GM12865 (cell line): ENCODE measurements at regions not wholly inside any gene's neighbourhood (a gene's known extent, or its start where the extent isn't known, plus 50 kb on each side); places are given as distances from the start of the nearest gene placed in this dataset.

Source experiments
- DNase-seq: peaks from one replicate; pipeline ENCODE4 v3.0.0; 2010; ENCODE audit warnings: low read depth
- H3K4me3 ChIP-seq: 2 replicates; pipeline ENCODE4 v1.5.1; 2011; ENCODE audit warnings: mild to moderate bottlenecking, low read depth, low read length, control low read depth
- TF ChIP-seq, protein P1 (sequence below): IDR thresholded peaks from 2 replicates; pipeline ENCODE4 v1.5.1; 2011; ENCODE audit warnings: low read length, control low read depth, low read depth, inconsistent platforms; ENCODE audit not compliant: insufficient read depth; ENCODE audit errors: missing control alignments

DNA sequence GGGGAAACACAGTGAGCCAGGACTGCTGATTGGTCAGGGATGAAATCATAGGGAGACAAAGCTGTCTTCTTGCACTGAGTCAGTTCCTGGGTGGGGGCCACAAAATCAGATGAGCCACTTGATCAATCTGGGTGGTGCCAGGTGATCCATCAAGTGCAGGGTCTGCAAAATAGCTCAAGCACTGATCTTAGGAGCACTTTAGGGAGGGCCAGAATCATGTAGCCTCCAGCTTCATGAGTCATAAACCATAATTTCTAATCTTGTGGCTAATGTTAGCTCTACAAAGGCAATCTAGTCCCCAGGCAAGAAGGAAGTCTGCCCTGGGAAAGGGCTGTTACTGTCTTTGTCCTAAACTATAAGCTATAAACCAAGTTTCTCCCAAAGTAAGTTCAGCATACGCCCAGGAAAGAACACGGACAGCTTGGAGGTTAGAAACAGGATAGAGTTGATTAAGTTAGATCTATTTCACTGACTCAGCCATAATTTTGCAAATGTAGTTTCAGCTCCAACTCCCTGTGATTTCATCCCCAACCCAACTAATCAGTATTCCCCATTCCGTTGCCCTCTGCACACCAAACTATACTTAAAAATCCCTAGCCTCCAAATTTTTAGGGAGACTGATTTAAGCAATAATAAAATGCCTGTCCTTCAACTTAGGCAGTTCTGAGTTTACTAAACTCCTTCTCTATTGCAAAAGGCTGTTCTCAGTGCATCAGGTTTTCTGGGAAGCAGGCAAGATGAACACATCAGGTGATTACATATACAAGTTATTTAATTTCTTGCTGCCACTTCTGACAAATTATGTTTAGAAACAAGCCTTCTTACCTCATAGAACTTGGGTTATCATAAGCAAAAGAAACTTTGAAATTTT, 226.9 kb upstream of the SPOPL start:
- no peak for DNase-seq
- TF ChIP-seq, protein P1, sequence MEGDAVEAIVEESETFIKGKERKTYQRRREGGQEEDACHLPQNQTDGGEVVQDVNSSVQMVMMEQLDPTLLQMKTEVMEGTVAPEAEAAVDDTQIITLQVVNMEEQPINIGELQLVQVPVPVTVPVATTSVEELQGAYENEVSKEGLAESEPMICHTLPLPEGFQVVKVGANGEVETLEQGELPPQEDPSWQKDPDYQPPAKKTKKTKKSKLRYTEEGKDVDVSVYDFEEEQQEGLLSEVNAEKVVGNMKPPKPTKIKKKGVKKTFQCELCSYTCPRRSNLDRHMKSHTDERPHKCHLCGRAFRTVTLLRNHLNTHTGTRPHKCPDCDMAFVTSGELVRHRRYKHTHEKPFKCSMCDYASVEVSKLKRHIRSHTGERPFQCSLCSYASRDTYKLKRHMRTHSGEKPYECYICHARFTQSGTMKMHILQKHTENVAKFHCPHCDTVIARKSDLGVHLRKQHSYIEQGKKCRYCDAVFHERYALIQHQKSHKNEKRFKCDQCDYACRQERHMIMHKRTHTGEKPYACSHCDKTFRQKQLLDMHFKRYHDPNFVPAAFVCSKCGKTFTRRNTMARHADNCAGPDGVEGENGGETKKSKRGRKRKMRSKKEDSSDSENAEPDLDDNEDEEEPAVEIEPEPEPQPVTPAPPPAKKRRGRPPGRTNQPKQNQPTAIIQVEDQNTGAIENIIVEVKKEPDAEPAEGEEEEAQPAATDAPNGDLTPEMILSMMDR, result no peak
- no peak overlapping the region for H3K4me3 ChIP-seq

DNA sequence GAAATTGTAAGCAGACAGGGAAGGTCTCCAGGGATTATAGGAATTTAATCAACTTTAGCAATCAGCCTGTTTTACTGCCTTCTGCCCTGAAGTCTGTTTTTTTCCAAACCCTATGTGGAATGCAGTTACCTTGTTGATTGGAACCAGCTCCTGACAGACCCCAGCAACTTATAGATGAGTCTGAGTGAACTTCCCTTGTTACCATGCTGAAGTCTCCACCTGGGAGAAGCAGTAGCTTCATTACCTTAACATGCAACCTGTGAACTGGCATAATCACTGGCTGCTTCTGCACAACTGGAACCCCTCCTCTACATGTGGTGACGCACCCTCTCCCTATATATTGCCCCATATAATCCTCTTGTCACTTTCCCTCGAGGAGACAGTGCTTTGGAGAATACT, 226.3 kb upstream of the SPOPL start:
- TF ChIP-seq, protein P1, result no peak
- DNase-seq, result no peak
- H3K4me3 ChIP-seq, result no peak overlapping the region

DNA sequence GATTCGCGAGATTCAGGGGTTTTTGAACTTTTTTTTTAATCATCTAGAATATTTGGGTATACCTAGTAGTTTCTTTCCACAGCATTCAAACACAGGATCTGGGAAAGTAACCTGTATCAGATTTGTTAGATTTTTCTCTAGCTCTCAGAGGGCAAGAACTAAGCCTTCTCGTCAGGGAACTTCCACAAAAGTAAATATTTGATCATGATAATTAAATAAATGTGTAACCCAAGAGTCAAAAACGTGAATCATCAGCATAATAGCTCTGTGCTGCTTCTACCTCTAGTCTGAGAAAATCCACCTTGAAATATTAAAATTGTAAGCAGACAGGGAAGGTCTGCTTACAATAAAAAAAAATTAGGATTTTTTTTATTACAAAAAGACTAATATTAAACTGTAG, 225.7 kb upstream of the SPOPL start:
- H3K4me3 ChIP-seq, result no peak overlapping the region
- TF ChIP-seq, protein P1, result no peak
- no peak for DNase-seq

DNA sequence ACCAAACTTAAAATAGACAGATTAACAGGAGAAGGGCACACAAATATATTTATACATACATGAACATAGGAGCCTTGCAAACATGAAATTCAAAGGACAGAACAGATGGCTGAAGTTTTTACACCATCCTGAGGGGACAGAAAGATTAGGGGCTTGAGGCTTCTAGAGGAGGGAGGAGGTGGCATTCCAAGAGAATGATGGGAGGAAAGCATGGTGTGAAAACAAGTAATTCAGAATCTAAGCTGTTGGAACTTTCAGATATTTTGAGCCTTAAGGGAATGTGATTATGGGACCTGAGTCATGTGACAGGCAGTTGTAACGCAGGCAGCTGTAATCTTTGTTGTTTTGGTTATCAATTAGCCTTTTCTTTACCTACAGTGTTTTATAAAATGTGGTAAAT, 225.2 kb upstream of the SPOPL start:
- no peak overlapping the region for H3K4me3 ChIP-seq
- no peak for DNase-seq
- TF ChIP-seq, protein P1, result no peak

DNA sequence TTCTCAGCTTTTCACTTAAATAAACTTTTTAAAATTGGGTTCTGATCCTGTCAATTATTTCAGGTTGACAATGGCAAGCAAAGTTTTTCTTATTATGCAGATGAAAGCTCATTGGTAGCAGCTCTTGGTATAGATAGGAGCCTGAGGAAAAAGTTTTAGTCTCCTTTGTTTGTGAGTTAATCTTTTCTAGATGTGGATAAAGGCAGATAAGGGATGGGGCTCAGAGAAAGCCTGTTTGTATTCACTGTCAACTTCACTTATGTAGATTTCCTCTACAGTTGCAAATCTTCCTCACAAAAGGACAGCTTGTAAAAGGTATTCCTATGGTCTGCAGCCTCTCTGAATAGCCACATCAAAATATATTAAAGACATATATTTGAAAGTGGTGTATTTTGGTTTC, 224.5 kb upstream of the SPOPL start:
- TF ChIP-seq, protein P1, result no peak
- no peak for DNase-seq
- H3K4me3 ChIP-seq, result no peak overlapping the region

DNA sequence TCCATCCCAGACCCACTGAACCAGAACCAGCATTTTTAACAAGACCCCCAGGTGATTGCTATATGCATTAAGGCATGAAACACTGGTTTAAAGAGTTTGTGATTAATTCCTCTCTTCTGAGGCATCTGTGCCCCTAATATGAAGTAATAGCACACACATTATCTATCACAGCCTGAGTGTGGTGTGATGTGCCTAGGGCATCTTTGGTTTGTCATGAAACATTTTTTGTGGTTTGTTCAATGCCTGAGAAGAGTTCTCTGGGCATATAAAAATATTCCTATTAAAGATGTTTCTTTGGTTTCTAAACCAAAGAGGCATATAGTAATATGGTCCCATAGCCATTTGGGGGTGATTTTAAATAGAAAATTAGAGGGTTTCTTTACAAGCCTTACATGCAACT, 221.7 kb upstream of the SPOPL start:
- TF ChIP-seq, protein P1, result no peak
- H3K4me3 ChIP-seq, result no peak overlapping the region
- no peak for DNase-seq
